ENCODE measurements at regions not wholly inside any gene's neighbourhood (a gene's known extent, or its start where the extent isn't known, plus 50 kb on each side); places are given as distances from the start of the nearest gene placed in this dataset.

DNA sequence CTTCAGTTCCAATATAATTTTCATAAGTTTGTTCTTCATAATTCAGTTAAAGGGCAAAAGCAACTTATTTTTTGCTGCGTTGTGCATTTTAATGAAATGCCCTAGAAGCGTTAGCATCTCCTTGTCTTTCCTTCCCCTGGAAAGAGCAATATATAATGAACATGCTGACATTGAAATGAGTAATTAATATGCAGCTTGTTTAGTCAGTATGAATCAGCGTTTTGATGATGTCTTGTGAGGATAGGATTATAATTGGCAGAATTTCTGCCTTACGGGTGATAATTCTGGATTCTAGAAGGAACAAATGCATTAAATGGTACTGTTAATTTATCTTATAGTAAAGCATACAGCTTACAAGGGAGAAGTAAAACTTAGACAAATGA lies 152.3 kb upstream of the MMADHC start:
- no peaks in the 10 kb centered on the region for H3K79me2 ChIP-seq (ENCODE audit: insufficient read depth)
- H3K4me3 ChIP-seq (ENCODE audit: low read depth in 2 of 2, low read length in 1 of 2): no peak overlapping the region
- H3K9ac ChIP-seq: no peak overlapping the region
- POLR2A ChIA-PET: no interaction called here
- no peak overlapping the region for H2AFZ ChIP-seq (ENCODE audit: low read depth)
- H4K20me1 ChIP-seq (ENCODE audit: insufficient read depth): no peaks in the 10 kb centered on the region
- H3K9me2 ChIP-seq: no peaks in the 10 kb centered on the region
- TF ChIP-seq RAD21 (IDR thresholded peaks at IDR 0.05; ENCODE audit: low read length): no peak
- no peak for TF ChIP-seq CHD2 (IDR thresholded peaks at IDR 0.05; ENCODE audit: low read length, partially characterized antibody)
- WGBS (ENCODE audit: low lambda C conversion rate): 94% methylated on average over 4 of the region's 4 CpGs
- CTCF ChIA-PET: interaction anchor here (1.3 to 1.4 kb wide), 2 partner anchors 11 to 25 kb away, joined by 4 read pairs; no protein-coding TSS in a partner anchor
- H3K27ac ChIP-seq (ENCODE audit: low read depth in 2 of 2, low read length in 1 of 2): no peak overlapping the region
- DNase-seq: no peak
- H3K36me3 ChIP-seq (replicated peaks in 1 of 2; ENCODE audit: control insufficient read depth in 1 of 2, insufficient read depth in 2 of 2, low read length in 1 of 2): no peaks in the 10 kb centered on the region
- no peak overlapping the region for H3K4me2 ChIP-seq
- peaks cover 11 to 27% of the 10 kb centered on the region in 2 experiments; a peak in 3 of 4 replicates for H3K4me1 ChIP-seq (ENCODE audit: control insufficient read depth in 1 of 2, insufficient read depth in 2 of 2, low read depth in 1 of 2, low read length in 1 of 2)
- no peaks in the 10 kb centered on the region for H3K9me3 ChIP-seq
- H3F3A ChIP-seq (replicated peaks; ENCODE audit: insufficient read depth): peaks cover 12% of the 10 kb centered on the region
- no peaks in the 10 kb centered on the region for H3K27me3 ChIP-seq (ENCODE audit: insufficient read depth)

DNA sequence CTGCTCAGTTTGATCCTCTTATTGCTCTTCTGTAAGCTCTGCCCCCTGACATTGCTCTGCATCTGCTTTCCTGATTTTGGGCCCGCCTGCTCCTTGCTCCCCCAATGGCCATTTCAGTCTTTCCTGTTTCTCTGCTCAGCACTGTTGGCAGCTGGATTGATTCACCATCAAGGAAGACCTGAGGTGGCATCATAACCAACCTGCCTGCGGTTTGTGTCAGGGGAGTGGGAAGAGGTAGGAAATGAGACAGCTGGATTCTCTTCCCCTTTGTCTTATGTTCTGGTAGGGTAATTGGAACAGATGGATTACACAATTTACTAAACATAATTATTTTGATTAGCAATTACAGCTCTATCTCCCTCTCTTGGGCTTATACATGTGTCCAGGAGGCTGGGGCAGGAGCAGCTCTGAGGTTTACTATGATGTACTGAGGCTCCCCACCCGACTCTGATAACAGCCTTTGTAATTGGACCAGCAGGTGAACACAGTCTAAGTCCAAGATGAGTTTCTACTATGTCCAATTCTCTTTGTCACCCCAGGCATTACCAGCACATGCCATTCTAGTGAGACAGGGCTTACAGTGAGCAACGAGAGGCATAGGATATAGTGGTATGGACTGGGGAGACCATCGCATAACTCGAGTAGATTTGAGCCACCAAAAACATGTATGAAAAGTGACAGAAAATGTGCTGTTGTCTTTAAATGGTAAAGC lies 151.8 kb upstream of the MMADHC start:
- POLR2A ChIA-PET: no interaction called here
- no peak overlapping the region for H3K4me2 ChIP-seq

More for the DNA sequence above, 151.8 kb upstream of the MMADHC start:
- Histone ChIP-seq H3K27ac (ENCODE audit: low read depth in 2 of 2, low read length in 1 of 2) (no peak overlapping the region), H3K4me3 (ENCODE audit: low read depth in 2 of 2, low read length in 1 of 2) (no peak overlapping the region), H3K79me2 (ENCODE audit: insufficient read depth) (no peaks in the 10 kb centered on the region), H3K4me1 (ENCODE audit: control insufficient read depth in 1 of 2, insufficient read depth in 2 of 2, low read depth in 1 of 2, low read length in 1 of 2) (peaks cover 14 to 25% of the 10 kb centered on the region in 2 experiments; a peak in 3 of 4 replicates), H4K20me1 (ENCODE audit: insufficient read depth) (no peaks in the 10 kb centered on the region), H3K9me3 (no peaks in the 10 kb centered on the region), H2AFZ (ENCODE audit: low read depth) (no peak overlapping the region), H3K36me3 (replicated peaks in 1 of 2; ENCODE audit: control insufficient read depth in 1 of 2, insufficient read depth in 2 of 2, low read length in 1 of 2) (no peaks in the 10 kb centered on the region), H3K9me2 (no peaks in the 10 kb centered on the region), H3K9ac (no peak overlapping the region), H3K27me3 (ENCODE audit: insufficient read depth) (no peaks in the 10 kb centered on the region), H3F3A (replicated peaks; ENCODE audit: insufficient read depth) (peaks cover 14% of the 10 kb centered on the region)
- WGBS (ENCODE audit: low lambda C conversion rate): 91% methylated on average over 6 of the region's 6 CpGs
- DNase-seq: no peak
- CTCF ChIA-PET: interaction anchor here (1.3 to 1.4 kb wide), 2 partner anchors 10 to 25 kb away, joined by 4 read pairs; no protein-coding TSS in a partner anchor
- TF ChIP-seq RFX5 (IDR thresholded peaks at IDR 0.05; ENCODE audit: low read length): no peak
- TF ChIP-seq, protein P1, sequence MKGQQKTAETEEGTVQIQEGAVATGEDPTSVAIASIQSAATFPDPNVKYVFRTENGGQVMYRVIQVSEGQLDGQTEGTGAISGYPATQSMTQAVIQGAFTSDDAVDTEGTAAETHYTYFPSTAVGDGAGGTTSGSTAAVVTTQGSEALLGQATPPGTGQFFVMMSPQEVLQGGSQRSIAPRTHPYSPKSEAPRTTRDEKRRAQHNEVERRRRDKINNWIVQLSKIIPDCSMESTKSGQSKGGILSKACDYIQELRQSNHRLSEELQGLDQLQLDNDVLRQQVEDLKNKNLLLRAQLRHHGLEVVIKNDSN (IDR thresholded peaks at IDR 0.05; ENCODE audit: borderline replicate concordance, low read depth): no peak
- TF ChIP-seq SMC3 (IDR thresholded peaks at IDR 0.05; ENCODE audit: low read depth, low read length): no peak
- TF ChIP-seq, protein P2, sequence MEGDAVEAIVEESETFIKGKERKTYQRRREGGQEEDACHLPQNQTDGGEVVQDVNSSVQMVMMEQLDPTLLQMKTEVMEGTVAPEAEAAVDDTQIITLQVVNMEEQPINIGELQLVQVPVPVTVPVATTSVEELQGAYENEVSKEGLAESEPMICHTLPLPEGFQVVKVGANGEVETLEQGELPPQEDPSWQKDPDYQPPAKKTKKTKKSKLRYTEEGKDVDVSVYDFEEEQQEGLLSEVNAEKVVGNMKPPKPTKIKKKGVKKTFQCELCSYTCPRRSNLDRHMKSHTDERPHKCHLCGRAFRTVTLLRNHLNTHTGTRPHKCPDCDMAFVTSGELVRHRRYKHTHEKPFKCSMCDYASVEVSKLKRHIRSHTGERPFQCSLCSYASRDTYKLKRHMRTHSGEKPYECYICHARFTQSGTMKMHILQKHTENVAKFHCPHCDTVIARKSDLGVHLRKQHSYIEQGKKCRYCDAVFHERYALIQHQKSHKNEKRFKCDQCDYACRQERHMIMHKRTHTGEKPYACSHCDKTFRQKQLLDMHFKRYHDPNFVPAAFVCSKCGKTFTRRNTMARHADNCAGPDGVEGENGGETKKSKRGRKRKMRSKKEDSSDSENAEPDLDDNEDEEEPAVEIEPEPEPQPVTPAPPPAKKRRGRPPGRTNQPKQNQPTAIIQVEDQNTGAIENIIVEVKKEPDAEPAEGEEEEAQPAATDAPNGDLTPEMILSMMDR (IDR thresholded peaks at IDR 0.05): no peak
- TF ChIP-seq MEF2A (IDR thresholded peaks at IDR 0.05; ENCODE audit: borderline replicate concordance, low read depth): no peak
- no peak for TF ChIP-seq SIN3A (IDR thresholded peaks at IDR 0.05; ENCODE audit: borderline replicate concordance, low read depth, low read length)
- TF ChIP-seq NFIC (IDR thresholded peaks at IDR 0.05; ENCODE audit: borderline replicate concordance): no peak
- no peak for TF ChIP-seq YY1 (IDR thresholded peaks at IDR 0.05; ENCODE audit: low read depth)
- no peak for TF ChIP-seq GATA2 (CRISPR knock-in tag; IDR thresholded peaks at IDR 0.05)
- no peak for TF ChIP-seq FOXM1 (IDR thresholded peaks at IDR 0.05; ENCODE audit: low read depth)
- TF ChIP-seq, protein P3, sequence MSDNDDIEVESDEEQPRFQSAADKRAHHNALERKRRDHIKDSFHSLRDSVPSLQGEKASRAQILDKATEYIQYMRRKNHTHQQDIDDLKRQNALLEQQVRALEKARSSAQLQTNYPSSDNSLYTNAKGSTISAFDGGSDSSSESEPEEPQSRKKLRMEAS (IDR thresholded peaks at IDR 0.05; ENCODE audit: low read depth): no peak
- no peak for TF ChIP-seq TEAD4 (IDR thresholded peaks at IDR 0.05; ENCODE audit: borderline replicate concordance, insufficient read depth)
- no peak for TF ChIP-seq JUND (IDR thresholded peaks at IDR 0.05)
- TF ChIP-seq, protein P4, sequence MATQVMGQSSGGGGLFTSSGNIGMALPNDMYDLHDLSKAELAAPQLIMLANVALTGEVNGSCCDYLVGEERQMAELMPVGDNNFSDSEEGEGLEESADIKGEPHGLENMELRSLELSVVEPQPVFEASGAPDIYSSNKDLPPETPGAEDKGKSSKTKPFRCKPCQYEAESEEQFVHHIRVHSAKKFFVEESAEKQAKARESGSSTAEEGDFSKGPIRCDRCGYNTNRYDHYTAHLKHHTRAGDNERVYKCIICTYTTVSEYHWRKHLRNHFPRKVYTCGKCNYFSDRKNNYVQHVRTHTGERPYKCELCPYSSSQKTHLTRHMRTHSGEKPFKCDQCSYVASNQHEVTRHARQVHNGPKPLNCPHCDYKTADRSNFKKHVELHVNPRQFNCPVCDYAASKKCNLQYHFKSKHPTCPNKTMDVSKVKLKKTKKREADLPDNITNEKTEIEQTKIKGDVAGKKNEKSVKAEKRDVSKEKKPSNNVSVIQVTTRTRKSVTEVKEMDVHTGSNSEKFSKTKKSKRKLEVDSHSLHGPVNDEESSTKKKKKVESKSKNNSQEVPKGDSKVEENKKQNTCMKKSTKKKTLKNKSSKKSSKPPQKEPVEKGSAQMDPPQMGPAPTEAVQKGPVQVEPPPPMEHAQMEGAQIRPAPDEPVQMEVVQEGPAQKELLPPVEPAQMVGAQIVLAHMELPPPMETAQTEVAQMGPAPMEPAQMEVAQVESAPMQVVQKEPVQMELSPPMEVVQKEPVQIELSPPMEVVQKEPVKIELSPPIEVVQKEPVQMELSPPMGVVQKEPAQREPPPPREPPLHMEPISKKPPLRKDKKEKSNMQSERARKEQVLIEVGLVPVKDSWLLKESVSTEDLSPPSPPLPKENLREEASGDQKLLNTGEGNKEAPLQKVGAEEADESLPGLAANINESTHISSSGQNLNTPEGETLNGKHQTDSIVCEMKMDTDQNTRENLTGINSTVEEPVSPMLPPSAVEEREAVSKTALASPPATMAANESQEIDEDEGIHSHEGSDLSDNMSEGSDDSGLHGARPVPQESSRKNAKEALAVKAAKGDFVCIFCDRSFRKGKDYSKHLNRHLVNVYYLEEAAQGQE (IDR thresholded peaks at IDR 0.05; ENCODE audit: low read depth, low read length): no peak
- TF ChIP-seq EZH2phosphoT487 (IDR thresholded peaks at IDR 0.05; ENCODE audit: borderline replicate concordance, low read depth): no peak
- TF ChIP-seq RAD21 (IDR thresholded peaks at IDR 0.05; ENCODE audit: low read length): no peak
